Spleen (tissue), 11 donors: ENCODE measurements at regions not wholly inside any gene's neighbourhood (a gene's known extent, or its start where the extent isn't known, plus 50 kb on each side); places are given as distances from the start of the nearest gene placed in this dataset.
A peak's percentile ranks its signal among the peaks of the same experiment; 100 is the strongest.

ENCODE experiments used
- DNase-seq: peaks from one replicate; pipeline ENCODE4 v3.0.0-alpha.2; 2020
- H3K27ac ChIP-seq, 8 donors: fragments of 200-600 bp; sonication (generic) in 7 of 8; 1 replicate in 4 of 8; 2 replicates in 4 of 8; pipeline versions ENCODE4 v1.5.0 to v1.8.0; 2016 to 2021; ENCODE audit warnings: inconsistent platforms in 4 of 8, mild to moderate bottlenecking in 4 of 8, moderate library complexity in 1 of 8
- H3K27me3 ChIP-seq, 7 donors: fragments of 200-600 bp; sonication (generic) in 6 of 7; replicated peaks in 1 of 7; 1 replicate in 4 of 7; 2 replicates in 3 of 7; pipeline versions ENCODE4 v1.5.0 to v1.8.0; 2016 to 2021; ENCODE audit warnings: inconsistent platforms in 3 of 7, mild to moderate bottlenecking in 1 of 7
- H3K36me3 ChIP-seq, 6 donors: fragments of 200-600 bp; sonication (generic) in 5 of 6; 1 replicate in 4 of 6; 2 replicates in 2 of 6; pipeline versions ENCODE4 v1.5.0 to v1.8.0; 2016 to 2021; ENCODE audit warnings: inconsistent platforms in 2 of 6
- H3K4me1 ChIP-seq, 6 donors: fragments of 200-600 bp; sonication (generic) in 5 of 6; 1 replicate in 3 of 6; 2 replicates in 3 of 6; pipeline versions ENCODE4 v1.5.0 to v1.8.0; 2016 to 2021; ENCODE audit warnings: inconsistent platforms in 3 of 6
- H3K4me3 ChIP-seq, 8 donors: fragments of 200-600 bp; sonication (generic) in 7 of 8; 1 replicate in 4 of 8; 2 replicates in 4 of 8; pipeline versions ENCODE4 v1.5.0 to v1.8.0; 2016 to 2021; ENCODE audit warnings: inconsistent platforms in 4 of 8, mild to moderate bottlenecking in 4 of 8, moderate library complexity in 2 of 8
- H3K9me3 ChIP-seq, 8 donors: fragments of 200-600 bp; sonication (generic) in 7 of 8; 1 replicate in 4 of 8; 2 replicates in 4 of 8; pipeline versions ENCODE4 v1.5.0 to v1.8.0; 2016 to 2021; ENCODE audit warnings: inconsistent platforms in 4 of 8
- CTCF ChIP-seq, 11 experiments: fragments of 200-600 bp in 7 of 11; fragments of 450-650 bp in 4 of 11; sonication (generic) in 4 of 11; IDR thresholded peaks in 8 of 11; conservative IDR thresholded peaks in 3 of 11; 1 replicate in 7 of 11; 2 replicates in 4 of 11; pipeline versions ENCODE4 v1.4.0 to v1.8.0; 2016 to 2021; ENCODE audit warnings: antibody characterized with exemption in 11 of 11, inconsistent platforms in 4 of 11, mild to moderate bottlenecking in 1 of 11
- POLR2A ChIP-seq, 3 donors: fragments of 450-650 bp; IDR thresholded peaks; one replicate each; pipeline ENCODE4 v1.5.1; 2017; ENCODE audit warnings: antibody characterized with exemption in 3 of 3, mild to moderate bottlenecking in 1 of 3
- POLR2AphosphoS5 ChIP-seq, 3 donors: sonication (generic); formaldehyde crosslinking; IDR thresholded peaks; one replicate each; pipeline ENCODE4 v1.5.1; 2017; ENCODE audit warnings: antibody characterized with exemption in 3 of 3
- WGBS, 5 donors: extraction: QIAGEN DNeasy Blood & Tissue Kit in 3 of 5; methylation state at CpG; one replicate each; pipeline versions ENCODE4 v1.1.5 to v1.1.7; 2013 to 2018; 5-methylcytosine and 5-hydroxymethylcytosine counted together
- intact Hi-C: fragments of 100-400 bp; cut with DNase I; formaldehyde crosslinking; loops from one replicate; pipeline ENCODE4 v1.15.0; 2023; ENCODE audit warnings: low total_unique reads
- donor health status: healthy with polysubstance abuse.
- donor health status: DM: no; HTN: no; CAD: no; lungs with moderate emphysema.
- donor health status: DM: no; HTN: no; CAD: no.
- donor health status: Bipolar disorder and iron deficiency.
- donor health status: healthy.
- donor health status: DM: no; HTN: no; CAD: no.
- donor health status: DM: yes; HTN: yes; CAD: no.

DNA sequence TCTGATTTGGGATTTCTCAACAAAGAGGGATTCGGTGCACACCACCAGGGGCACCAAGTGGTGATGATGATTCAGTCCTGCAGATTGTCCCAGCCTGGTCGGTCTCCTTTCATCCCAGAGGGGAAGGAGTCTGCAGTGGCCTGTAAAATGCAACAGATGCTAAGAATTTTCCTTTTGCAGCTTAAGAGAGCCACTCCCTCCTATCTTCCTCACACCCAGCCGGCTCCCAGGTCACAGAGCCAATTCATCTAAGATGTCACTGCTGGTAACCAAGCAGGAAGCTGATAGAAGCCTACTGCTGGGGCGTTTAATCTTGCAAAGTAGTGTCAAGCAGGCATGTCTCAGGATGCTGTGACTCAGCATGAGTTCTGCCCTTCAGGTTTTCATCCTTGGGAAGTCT is 203.8 kb upstream of the LRFN2 start:
- Histone ChIP-seq H3K27me3 (no peaks in the 10 kb centered on the region), H3K4me1 (peaks cover 3 to 19% (median 11%) of the 10 kb centered on the region in 6 donors), H3K27ac (no peak overlapping the region), H3K36me3 (no peaks in the 10 kb centered on the region), H3K9me3 (no peaks in the 10 kb centered on the region), H3K4me3 (no peak overlapping the region)
- 38 to 46% (median 41%) methylated on average over 4 of the region's 4 CpGs for WGBS, 5 donors
- intact Hi-C loops: no loop called here
- no peak for TF ChIP-seq POLR2A (IDR thresholded peaks at IDR 0.05)
- TF ChIP-seq POLR2AphosphoS5 (IDR thresholded peaks at IDR 0.05): no peak
- no peak for TF ChIP-seq CTCF (IDR thresholded peaks at IDR 0.05 in 8 of 11, conservative IDR thresholded peaks at IDR 0.05 in 3 of 11)
- no peak for DNase-seq

DNA sequence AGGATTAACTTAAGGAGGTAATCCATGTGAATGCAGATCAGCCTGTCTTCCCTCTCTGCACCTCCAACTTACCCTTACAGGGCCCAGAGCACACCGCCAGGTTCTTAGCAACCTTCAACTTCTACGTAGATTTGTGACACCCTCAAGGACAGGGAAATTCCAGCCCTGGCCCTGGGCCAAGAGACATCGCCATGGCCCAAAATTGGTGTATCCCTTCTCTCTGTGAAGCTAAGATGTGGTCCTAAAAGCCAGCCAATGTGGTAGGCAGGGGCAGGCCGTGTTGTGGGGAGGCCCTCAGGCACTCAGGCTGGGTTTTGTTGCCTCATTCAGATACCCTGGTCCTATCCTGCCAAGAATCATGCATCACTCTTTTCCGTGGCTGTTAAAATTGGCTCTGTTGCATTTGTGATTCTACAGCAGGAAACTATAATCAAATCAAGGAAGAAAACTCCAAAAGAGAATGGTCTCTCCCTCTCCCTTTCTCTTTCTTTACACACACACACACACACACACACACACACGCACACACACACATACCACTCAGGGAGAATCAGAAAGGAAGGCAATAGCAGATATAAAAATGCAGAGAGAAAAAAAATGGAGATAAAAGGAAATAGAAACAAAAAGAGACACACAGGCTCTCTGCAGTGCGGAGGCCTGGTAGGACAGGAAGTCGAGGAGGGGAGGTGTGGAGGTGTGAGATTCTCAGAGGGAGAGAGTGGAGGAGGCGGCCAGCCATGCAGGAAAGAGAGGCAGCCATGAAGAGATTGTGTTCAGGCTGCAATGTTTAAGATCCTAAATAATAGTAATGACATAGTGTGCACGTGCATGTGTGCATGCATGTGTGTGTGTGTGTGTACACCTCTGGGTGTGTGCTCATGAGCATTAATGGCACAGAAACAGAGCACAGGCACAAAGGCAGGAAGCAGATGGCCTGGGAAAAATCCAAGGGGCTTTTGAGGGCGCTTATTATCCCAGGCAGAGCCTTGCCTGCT is 201.8 kb upstream of the LRFN2 start:
- peak overlapping the region in 4 of 8 donors; percentile 21 to 67 (median 48) for H3K27ac ChIP-seq
- no peak for DNase-seq
- peaks cover 3 to 19% (median 11%) of the 10 kb centered on the region in 6 donors for H3K4me1 ChIP-seq

GRCh38 chr6:40782355-40782754 is 195.2 kb upstream of the LRFN2 start:
- TF ChIP-seq POLR2AphosphoS5 (IDR thresholded peaks at IDR 0.05) (no peak), CTCF (IDR thresholded peaks at IDR 0.05 in 8 of 11, conservative IDR thresholded peaks at IDR 0.05 in 3 of 11) (no peak), POLR2A (IDR thresholded peaks at IDR 0.05) (no peak)
- 83 to 96% (median 90%) methylated on average over 3 of the region's 3 CpGs for WGBS, 5 donors

More for the DNA sequence above, 201.8 kb upstream of the LRFN2 start:
- TF ChIP-seq POLR2A (IDR thresholded peaks at IDR 0.05): no peak
- TF ChIP-seq POLR2AphosphoS5 (IDR thresholded peaks at IDR 0.05): no peak
- no peak for TF ChIP-seq CTCF (IDR thresholded peaks at IDR 0.05 in 8 of 11, conservative IDR thresholded peaks at IDR 0.05 in 3 of 11)
- peaks cover 0 to 6% (median 0%) of the 10 kb centered on the region in 7 donors for H3K27me3 ChIP-seq
- 37 to 59% (median 48%) methylated on average over 10 to 11 of the region's 11 CpGs for WGBS, 5 donors
- H3K4me3 ChIP-seq: no peak overlapping the region
- no peaks in the 10 kb centered on the region for H3K36me3 ChIP-seq
- intact Hi-C loops: no loop called here
- no peaks in the 10 kb centered on the region for H3K9me3 ChIP-seq

DNA sequence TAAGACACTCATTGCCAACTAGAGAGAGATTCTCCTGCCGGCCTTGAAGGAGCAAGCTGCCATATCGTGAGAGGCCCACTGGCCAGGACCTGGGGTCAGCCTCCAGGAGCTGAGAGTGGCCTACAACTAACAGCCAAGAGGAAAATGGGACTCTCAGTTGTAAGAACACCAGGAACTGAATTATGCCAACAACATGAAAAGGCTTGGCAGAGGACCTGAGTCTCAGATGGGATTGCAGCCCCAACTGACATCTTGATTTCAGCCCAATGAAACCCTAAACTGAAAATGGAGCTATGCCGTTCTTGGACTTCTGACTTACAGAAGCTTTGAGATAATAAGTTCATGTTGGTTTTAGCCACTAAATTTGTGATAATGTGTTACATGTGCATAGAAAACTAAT is 193.5 kb upstream of the LRFN2 start:
- no peaks in the 10 kb centered on the region for H3K36me3 ChIP-seq
- H3K9me3 ChIP-seq: no peaks in the 10 kb centered on the region
- no peak overlapping the region for H3K27ac ChIP-seq
- no peak for TF ChIP-seq CTCF (IDR thresholded peaks at IDR 0.05 in 8 of 11, conservative IDR thresholded peaks at IDR 0.05 in 3 of 11)
- TF ChIP-seq POLR2AphosphoS5 (IDR thresholded peaks at IDR 0.05): no peak
- no peak for TF ChIP-seq POLR2A (IDR thresholded peaks at IDR 0.05)
- H3K4me3 ChIP-seq: no peak overlapping the region
- peaks cover 0 to 15% (median 0%) of the 10 kb centered on the region in 7 donors for H3K27me3 ChIP-seq
- DNase-seq: no peak
- no peaks in the 10 kb centered on the region for H3K4me1 ChIP-seq
- intact Hi-C loops: no loop called here
- WGBS, 5 donors: 91 to 100% (median 92%) methylated on average over 3 of the region's 3 CpGs

More at GRCh38 chr6:40782355-40782754, 195.2 kb upstream of the LRFN2 start:
- H3K9me3 ChIP-seq: no peaks in the 10 kb centered on the region
- H3K27ac ChIP-seq: no peak overlapping the region
- intact Hi-C loops: no loop called here
- no peaks in the 10 kb centered on the region for H3K36me3 ChIP-seq
- no peak overlapping the region for H3K4me3 ChIP-seq
- peaks cover 0 to 11% (median 0%) of the 10 kb centered on the region in 7 donors for H3K27me3 ChIP-seq
- no peak for DNase-seq
- H3K4me1 ChIP-seq: no peaks in the 10 kb centered on the region
